ENCODE measurements at regions not wholly inside any gene's neighbourhood (a gene's known extent, or its start where the extent isn't known, plus 50 kb on each side); places are given as distances from the start of the nearest gene placed in this dataset.

- DNase-seq (ENCODE audit: low spot score), result peak; percentile 74
These were observed 50.6 kb upstream of the SMNDC1 start for GRCh38 chr10:110355141-110355831.

DNA sequence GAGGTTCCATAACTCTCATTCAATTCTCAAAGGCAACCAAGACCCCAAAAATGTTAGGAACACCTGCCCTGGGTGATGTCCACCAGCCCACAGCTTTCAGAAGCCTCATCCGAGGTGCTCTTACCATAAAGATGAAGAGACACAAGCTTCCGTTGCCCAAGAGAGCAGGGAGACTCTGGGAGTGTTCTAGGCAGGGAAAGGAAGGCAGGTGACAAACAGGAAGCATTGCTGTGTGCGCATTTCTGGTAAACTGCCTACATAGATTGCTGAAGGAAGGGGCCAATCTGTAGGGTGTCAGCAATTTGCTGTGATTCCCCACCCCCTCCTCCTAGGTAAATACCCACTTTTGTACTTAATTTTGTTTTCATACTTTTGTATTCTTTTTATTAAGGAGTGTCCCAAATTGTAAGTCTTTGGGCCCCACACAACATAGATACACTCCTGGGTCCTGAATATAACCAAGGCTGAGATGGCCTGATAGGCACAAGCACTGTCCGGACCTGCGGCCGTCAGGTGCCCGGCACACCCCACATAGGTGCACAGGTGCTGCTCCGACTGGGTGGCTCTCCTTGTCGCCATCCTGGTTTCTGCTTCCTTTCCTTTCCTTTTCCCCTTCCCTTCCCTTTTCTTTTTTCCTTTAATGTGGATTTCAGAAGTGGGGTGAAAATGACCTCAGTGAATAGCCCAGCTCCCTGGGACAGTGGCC, 51.4 kb upstream of the SMNDC1 start:
- DNase-seq (ENCODE audit: low spot score), result no peak

DNA sequence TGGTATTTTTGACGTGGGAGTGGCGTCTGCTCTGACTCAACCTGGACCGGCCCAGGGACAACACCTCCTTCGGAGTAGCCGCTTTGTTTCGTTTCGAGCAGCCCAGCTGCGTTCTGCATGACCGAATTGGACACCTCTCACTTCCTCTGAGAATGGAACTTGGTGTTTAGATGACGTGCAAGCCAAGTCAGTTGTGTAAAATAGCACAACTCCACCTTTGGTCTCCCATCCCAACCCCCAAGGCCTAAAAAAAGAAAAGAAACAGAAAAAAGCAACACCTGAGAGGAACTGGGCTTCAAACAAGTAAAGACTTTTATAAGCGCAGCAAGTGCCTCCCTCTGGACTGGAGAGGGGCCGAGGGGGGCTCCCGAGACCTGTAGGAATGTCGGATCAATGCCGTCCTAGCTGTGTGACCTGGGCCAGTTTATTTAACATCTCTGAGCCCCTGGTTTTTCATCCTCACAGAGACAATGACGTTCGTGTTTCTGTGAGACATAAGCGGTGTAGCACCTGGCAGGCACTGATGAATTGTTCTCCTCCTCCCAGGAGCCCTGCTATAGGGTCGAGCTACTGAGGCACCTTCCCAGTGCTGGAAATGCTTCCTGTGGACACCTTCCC, 52.0 kb upstream of the SMNDC1 start:
- DNase-seq (ENCODE audit: low spot score), result no peak

DNA sequence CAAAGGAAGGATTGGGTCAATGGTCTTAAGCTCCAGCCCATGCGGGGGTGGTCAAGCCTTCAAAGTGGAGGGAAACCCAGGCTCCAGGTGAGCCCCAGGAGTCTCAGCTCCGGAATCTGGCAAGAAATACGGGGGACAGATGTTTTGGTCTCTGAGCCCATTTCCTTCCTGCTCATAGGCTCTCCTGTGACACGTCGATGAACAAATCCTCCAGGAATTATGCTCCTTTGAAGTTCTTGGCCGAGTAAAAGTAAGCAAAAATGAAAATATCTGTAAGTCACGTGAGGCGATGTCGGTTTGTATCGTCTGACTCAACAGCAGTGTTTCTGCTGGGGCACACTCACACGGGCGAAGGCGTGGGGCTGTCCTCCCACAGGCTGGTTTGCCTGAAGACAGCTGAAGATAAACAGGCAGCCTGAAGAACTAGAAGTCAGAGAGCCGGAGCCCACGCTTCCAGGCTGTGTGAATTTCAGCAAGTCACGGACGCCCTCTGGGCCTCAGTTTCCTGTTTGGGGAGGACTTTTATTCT, 52.6 kb upstream of the SMNDC1 start:
- no peak for DNase-seq (ENCODE audit: low spot score)

DNA sequence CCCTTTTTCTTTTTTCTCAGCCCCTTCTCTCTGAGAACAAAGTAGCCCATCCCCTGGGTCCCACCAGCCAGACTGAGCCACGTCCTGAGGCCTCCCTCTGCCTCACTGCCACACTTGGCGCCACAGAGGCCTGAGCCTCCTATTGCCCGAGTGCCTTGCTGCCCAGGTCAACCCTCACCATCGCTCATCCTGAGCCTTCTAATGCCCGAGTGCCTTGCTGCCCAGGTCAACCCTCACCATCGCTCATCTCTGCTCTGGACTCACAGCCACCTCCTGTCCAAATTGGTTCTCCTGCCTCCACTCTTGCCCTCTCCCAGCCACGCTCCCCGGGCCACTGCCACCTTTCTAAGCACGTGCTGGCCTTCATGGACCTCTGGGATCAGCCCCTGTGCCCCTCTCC, 53.2 kb upstream of the SMNDC1 start:
- no peak for DNase-seq (ENCODE audit: low spot score)

DNA sequence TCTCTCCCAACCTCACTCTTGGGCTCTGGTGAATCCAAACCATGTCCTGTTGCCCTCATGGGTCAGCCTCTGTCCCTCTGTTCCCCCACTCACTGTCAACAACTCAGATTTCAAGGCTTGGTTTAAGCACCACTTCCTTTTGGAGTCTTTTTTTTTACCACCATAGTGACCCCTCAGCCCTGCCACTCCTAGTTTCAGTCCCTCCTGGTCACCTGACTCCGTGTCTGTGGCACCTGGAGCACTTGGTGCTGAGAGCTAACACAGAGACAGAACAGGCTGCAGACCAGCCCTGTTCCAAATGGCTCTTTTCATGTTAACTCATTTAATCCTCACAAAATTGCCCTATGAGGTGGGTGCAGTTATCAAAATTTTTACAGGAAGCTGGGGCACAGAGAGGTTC, 53.6 kb upstream of the SMNDC1 start:
- no peak for DNase-seq (ENCODE audit: low spot score)

DNA sequence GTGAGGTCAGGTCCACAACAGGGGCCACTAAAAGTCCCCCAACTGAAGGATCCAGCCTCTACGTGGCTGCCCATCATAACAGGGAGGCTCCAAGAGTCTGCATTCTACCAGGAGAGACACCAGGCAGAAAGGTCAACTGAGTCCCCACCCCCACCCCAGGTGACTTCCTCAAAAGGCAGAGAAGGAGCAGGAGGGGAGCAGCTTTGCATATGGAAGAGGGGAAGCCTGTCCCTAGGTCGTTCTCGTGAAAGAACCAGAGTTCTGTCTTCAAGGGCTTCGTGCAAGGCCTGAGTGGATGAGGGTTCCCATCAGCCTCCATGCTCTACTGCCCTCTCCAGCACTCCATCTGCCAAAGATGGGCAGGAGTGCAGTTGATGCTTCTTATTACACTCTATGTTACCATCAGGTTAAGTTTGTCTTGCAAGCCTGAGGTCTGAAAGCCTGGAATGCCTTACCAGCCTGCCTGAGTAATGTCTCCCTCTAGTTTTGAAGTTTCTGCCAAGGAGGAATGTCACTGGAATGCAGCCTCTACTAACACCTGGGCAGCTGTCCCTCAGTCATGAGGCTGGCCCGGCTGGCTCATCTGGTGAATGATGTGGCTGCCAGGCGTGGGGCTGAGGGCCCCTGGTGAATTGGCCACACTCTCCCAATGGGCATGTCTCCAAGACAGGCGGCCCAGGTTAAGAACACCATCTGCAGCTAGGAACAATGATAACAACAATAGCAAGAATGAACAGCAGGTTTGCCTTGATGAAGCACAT, 54.3 kb upstream of the SMNDC1 start:
- peak; percentile 74 for DNase-seq (ENCODE audit: low spot score)

DNA sequence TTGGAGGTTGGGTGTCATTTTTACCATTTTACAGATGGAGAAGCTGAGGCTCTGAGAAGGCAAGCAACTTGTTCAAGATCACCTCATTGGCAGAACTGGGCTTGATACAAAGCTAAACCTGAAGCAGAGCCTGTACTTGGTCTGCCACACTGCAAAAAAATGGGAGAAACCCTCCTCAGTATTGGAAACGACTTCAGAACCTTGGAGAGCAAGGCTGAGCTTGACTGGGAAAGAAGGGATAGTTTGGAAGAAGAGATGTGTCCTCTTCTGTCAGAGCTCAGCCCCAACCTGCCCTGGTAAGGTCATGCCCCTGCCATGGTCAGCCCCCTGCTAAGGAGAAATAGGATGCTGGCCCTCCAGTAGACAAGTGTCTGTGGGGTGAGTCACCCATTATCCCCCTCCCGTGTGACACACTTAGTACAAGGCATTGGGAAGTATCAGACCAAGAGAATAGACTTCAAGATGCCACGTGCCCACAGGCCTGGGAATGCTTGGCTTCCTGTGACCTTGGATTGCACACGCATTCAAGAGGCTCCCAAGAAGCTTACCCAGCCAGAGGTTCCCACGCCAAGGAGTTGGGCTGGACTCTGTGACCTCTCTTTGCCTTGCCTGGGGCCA, 56.2 kb upstream of the SMNDC1 start:
- DNase-seq (ENCODE audit: low spot score), result peak; percentile 73

GRCh38 chr10:110361800-110362456, 57.2 kb upstream of the SMNDC1 start:
- DNase-seq (ENCODE audit: low spot score), result no peak

- DNase-seq (ENCODE audit: low spot score), result no peak
These were observed 59.1 kb upstream of the SMNDC1 start for GRCh38 chr10:110363572-110364411.

DNA sequence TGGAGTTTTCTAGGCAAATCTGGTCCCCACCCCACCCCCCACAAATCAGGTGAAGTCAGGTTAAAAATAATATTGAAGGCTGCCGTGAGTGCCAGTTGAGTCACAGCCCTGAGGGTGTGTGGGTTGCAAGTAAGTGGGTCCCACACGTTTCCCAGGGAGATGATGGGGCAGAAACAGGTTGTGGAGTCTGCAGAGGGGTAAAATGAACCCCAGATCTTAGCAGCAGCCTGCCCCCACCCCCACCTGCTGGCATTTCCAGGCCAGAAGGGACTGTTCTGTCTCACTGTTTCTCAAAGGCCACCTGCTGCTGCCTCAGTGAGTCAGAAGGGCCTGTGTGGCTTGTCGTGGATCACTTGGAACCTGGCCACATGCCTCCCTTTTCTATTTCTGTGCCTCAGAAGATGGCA, 59.8 kb upstream of the SMNDC1 start:
- DNase-seq (ENCODE audit: low spot score), result no peak

- DNase-seq (ENCODE audit: low spot score), result no peak
These were observed 60.8 kb upstream of the SMNDC1 start for GRCh38 chr10:110365356-110366143.

- no peak for DNase-seq (ENCODE audit: low spot score)
These were observed 61.9 kb upstream of the SMNDC1 start for GRCh38 chr10:110366635-110367034.

GRCh38 chr10:110368002-110368401, 63.3 kb upstream of the SMNDC1 start:
- no peak for DNase-seq (ENCODE audit: low spot score)

- DNase-seq (ENCODE audit: low spot score), result no peak
These were observed 63.8 kb upstream of the SMNDC1 start for GRCh38 chr10:110368556-110368955.

GRCh38 chr10:110370006-110370405, 65.3 kb upstream of the SMNDC1 start:
- DNase-seq (ENCODE audit: low spot score), result no peak

DNA sequence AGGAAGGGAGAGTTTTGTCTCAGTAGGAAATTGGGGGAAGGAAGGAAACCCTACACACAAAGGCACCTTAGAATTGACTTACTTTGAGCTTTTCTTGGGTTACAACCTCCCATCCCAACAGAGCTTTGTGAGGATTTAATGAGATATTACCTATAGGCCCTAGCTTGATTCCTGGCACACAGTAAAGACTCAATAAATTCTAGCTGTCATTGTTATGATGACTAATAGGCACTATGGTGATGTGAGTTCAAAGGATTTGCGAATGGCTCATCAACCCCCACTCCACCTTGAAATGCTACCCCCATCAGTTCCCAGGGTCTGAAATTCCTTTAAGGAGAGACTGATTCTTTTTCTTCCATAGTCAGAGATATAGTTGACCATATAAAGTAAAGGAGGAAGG, 67.9 kb upstream of the SMNDC1 start:
- DNase-seq (ENCODE audit: low spot score), result no peak

GRCh38 chr10:110373059-110373458, 68.3 kb upstream of the SMNDC1 start:
- no peak for DNase-seq (ENCODE audit: low spot score)

Data from mesenteric fat pad (tissue), 1 donor.